GM12878 (cell line): ENCODE measurements at regions not wholly inside any gene's neighbourhood (a gene's known extent, or its start where the extent isn't known, plus 50 kb on each side); places are given as distances from the start of the nearest gene placed in this dataset.
"Not testable (repeated sequence)": the region's sequence is repeated elsewhere in the genome, so short reads cannot be mapped to it uniquely, and the experiment has no call there.

ENCODE experiments used
- ASH2L ChIP-seq: fragments of 300-600, 200-600 bp; sonication (generic); IDR thresholded peaks from 2 replicates; pipeline ENCODE4 v1.6.1; 2017; ENCODE audit warnings: low read depth, mild to moderate bottlenecking, borderline replicate concordance
- EZH2 ChIP-seq: IDR thresholded peaks from 2 replicates; pipeline ENCODE4 v1.6.1; 2012; ENCODE audit warnings: low read depth, mild to moderate bottlenecking, control low read depth, inconsistent platforms, low read length, borderline replicate concordance; ENCODE audit not compliant: control insufficient read depth
- MYC ChIP-seq: IDR thresholded peaks from 2 replicates; pipeline ENCODE4 v1.6.1; 2011; ENCODE audit warnings: mild to moderate bottlenecking, low read length, moderate library complexity, inconsistent platforms; ENCODE audit not compliant: insufficient read depth, insufficient replicate concordance, insufficient read length, severe bottlenecking
- POLR2A ChIP-seq: IDR thresholded peaks from 2 replicates; pipeline ENCODE4 v1.6.1; 2011; ENCODE audit warnings: low read depth, mild to moderate bottlenecking, low read length
- SIN3A ChIP-seq: IDR thresholded peaks from 2 replicates; pipeline ENCODE4 v1.6.1; 2012; ENCODE audit warnings: low read depth, low read length, improper control_type of control experiment
- TAF1 ChIP-seq: IDR thresholded peaks from 2 replicates; pipeline ENCODE4 v1.6.1; 2011; ENCODE audit warnings: mild to moderate bottlenecking, low read depth, low read length, borderline replicate concordance
- TF ChIP-seq, protein P1 (sequence below), 3 experiments: IDR thresholded peaks in 2 of 3; conservative IDR thresholded peaks in 1 of 3; 2 replicates each; pipeline ENCODE4 v1.5.1; 2011; ENCODE audit warnings: low read depth in 3 of 3, low read length in 3 of 3, mild to moderate bottlenecking in 3 of 3, control low read depth in 2 of 3, moderate library complexity in 2 of 3, inconsistent platforms in 1 of 3, mixed read lengths in 1 of 3; ENCODE audit not compliant: control insufficient read depth in 2 of 3, insufficient read depth in 1 of 3; ENCODE audit errors: extremely low read depth in 1 of 3
- TF ChIP-seq, protein P2 (sequence below): fragments of 450-650 bp; IDR thresholded peaks from 2 replicates; pipeline ENCODE4 v1.6.1; 2014; ENCODE audit warnings: mild to moderate bottlenecking

DNA sequence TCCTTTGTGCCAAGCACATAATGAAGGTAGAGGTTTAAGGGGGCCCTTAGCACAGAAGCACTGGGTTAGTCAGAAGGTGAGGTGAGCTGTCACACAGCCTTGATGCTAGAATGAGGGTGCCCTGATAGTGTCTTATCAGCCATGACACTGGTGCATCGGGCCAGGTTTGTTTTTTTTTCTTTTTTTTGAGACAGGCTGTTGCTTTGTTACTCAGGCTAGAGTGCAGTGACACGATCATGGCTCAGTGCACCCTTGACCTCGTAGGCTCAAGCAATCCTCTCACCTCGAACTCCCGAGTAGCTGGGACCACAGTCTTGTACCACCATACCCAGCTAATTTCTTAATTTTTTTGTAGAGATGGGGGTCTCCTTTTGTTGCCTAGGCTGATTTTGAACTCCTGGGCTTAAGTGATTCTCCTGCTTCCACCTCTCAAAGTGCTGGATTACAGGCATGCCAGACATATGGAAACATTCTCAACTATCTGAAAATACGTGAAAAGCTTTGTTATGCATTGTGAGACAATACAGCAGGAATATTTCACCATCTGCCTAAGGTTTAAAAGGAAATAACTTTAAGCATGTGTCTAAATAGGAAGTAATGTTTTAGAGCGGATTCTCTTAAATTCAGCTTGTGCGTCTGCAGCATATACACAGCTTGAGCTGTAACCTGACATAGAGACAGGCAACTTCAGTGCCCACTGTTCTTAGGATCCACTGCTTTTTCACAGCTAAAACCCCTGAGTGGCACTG lies 128.4 kb downstream of the FOXD4L6 start:
- TF ChIP-seq MYC, POLR2A, SIN3A, EZH2, TAF1, ASH2L: not testable (repeated sequence)
- TF ChIP-seq, protein P1, sequence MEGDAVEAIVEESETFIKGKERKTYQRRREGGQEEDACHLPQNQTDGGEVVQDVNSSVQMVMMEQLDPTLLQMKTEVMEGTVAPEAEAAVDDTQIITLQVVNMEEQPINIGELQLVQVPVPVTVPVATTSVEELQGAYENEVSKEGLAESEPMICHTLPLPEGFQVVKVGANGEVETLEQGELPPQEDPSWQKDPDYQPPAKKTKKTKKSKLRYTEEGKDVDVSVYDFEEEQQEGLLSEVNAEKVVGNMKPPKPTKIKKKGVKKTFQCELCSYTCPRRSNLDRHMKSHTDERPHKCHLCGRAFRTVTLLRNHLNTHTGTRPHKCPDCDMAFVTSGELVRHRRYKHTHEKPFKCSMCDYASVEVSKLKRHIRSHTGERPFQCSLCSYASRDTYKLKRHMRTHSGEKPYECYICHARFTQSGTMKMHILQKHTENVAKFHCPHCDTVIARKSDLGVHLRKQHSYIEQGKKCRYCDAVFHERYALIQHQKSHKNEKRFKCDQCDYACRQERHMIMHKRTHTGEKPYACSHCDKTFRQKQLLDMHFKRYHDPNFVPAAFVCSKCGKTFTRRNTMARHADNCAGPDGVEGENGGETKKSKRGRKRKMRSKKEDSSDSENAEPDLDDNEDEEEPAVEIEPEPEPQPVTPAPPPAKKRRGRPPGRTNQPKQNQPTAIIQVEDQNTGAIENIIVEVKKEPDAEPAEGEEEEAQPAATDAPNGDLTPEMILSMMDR (IDR thresholded peaks at IDR 0.05 in 2 of 3, conservative IDR thresholded peaks at IDR 0.05 in 1 of 3; ENCODE audit: control insufficient read depth in 2 of 3, extremely low read depth in 1 of 3, insufficient read depth in 1 of 3, low read depth in 3 of 3, low read length in 3 of 3): not testable (repeated sequence)
- TF ChIP-seq, protein P2, sequence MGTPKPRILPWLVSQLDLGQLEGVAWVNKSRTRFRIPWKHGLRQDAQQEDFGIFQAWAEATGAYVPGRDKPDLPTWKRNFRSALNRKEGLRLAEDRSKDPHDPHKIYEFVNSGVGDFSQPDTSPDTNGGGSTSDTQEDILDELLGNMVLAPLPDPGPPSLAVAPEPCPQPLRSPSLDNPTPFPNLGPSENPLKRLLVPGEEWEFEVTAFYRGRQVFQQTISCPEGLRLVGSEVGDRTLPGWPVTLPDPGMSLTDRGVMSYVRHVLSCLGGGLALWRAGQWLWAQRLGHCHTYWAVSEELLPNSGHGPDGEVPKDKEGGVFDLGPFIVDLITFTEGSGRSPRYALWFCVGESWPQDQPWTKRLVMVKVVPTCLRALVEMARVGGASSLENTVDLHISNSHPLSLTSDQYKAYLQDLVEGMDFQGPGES: not testable (repeated sequence)
